ENCODE measurements at regions not wholly inside any gene's neighbourhood (a gene's known extent, or its start where the extent isn't known, plus 50 kb on each side); places are given as distances from the start of the nearest gene placed in this dataset.

- WGBS, result 62% methylated on average over 1 of the region's 1 CpG
- no peak overlapping the region for H3K9ac ChIP-seq (ENCODE audit: low read length)
- no peak for DNase-seq
- H3K23ac ChIP-seq (ENCODE audit: low read length in 2 of 2), result no peak overlapping the region
- no peaks in the 10 kb centered on the region for H3K4me1 ChIP-seq (ENCODE audit: control insufficient read depth, insufficient read depth, low read depth, low read length)
- no peak overlapping the region for H3K18ac ChIP-seq (ENCODE audit: low read depth in 1 of 2, low read length in 2 of 2)
- no peak overlapping the region for H3K4ac ChIP-seq (ENCODE audit: low read depth in 1 of 2, low read length in 2 of 2)
- no peak overlapping the region for H4K8ac ChIP-seq (ENCODE audit: low read length)
- no peaks in the 10 kb centered on the region for H3K27me3 ChIP-seq (ENCODE audit: control insufficient read depth in 1 of 2, insufficient read depth in 1 of 2, low read length in 2 of 2)
- no peak overlapping the region for H2BK15ac ChIP-seq (ENCODE audit: low read depth, poor library complexity, severe bottlenecking)
- no peak overlapping the region for H3K27ac ChIP-seq (ENCODE audit: low read length, poor library complexity, severe bottlenecking)
- no peak overlapping the region for H4K91ac ChIP-seq (ENCODE audit: low read length)
- H2BK120ac ChIP-seq (ENCODE audit: low read depth, low read length), result no peak overlapping the region
- H2AK5ac ChIP-seq (ENCODE audit: low read length, severe bottlenecking), result no peak overlapping the region
- H3K14ac ChIP-seq (ENCODE audit: low read length in 2 of 2), result no peak overlapping the region
- H3K79me1 ChIP-seq (replicated peaks; ENCODE audit: low read length, poor library complexity, severe bottlenecking), result no peaks in the 10 kb centered on the region
- no peak overlapping the region for H3K4me2 ChIP-seq (ENCODE audit: low read length, poor library complexity, severe bottlenecking)
- no peak overlapping the region for H2BK5ac ChIP-seq (ENCODE audit: low read depth, low read length, poor library complexity, severe bottlenecking)
- no peak overlapping the region for H2AFZ ChIP-seq (ENCODE audit: low read depth, low read length)
- no peak overlapping the region for H3K4me3 ChIP-seq (ENCODE audit: insufficient read depth in 1 of 2, low read depth in 1 of 2, low read length in 2 of 2)
- H2BK12ac ChIP-seq (ENCODE audit: low read length in 2 of 2), result no peak overlapping the region
- no peaks in the 10 kb centered on the region for H3K36me3 ChIP-seq (ENCODE audit: control insufficient read depth in 1 of 2, insufficient read depth in 2 of 2, low read depth in 1 of 2, low read length in 2 of 2)
- H3K9me3 ChIP-seq (ENCODE audit: control insufficient read depth, low read length), result peaks cover 15% of the 10 kb centered on the region
Observed at GRCh38 chr18:43819397-43819796, 542.1 kb upstream of the SYT4 start.

- H2AK5ac ChIP-seq (ENCODE audit: low read length, severe bottlenecking), result no peak overlapping the region
- H2BK12ac ChIP-seq (ENCODE audit: low read length in 2 of 2), result no peak overlapping the region
- H3K9me3 ChIP-seq (ENCODE audit: control insufficient read depth, low read length), result peaks cover 15% of the 10 kb centered on the region
- H3K14ac ChIP-seq (ENCODE audit: low read length in 2 of 2), result no peak overlapping the region
- H3K18ac ChIP-seq (ENCODE audit: low read depth in 1 of 2, low read length in 2 of 2), result no peak overlapping the region
- H2AFZ ChIP-seq (ENCODE audit: low read depth, low read length), result no peak overlapping the region
- no peak overlapping the region for H2BK5ac ChIP-seq (ENCODE audit: low read depth, low read length, poor library complexity, severe bottlenecking)
- no peak for DNase-seq
- H3K79me1 ChIP-seq (replicated peaks; ENCODE audit: low read length, poor library complexity, severe bottlenecking), result no peaks in the 10 kb centered on the region
- H3K23ac ChIP-seq (ENCODE audit: low read length in 2 of 2), result no peak overlapping the region
- H4K8ac ChIP-seq (ENCODE audit: low read length), result no peak overlapping the region
- no peak overlapping the region for H3K4me3 ChIP-seq (ENCODE audit: insufficient read depth in 1 of 2, low read depth in 1 of 2, low read length in 2 of 2)
- no peak overlapping the region for H3K4ac ChIP-seq (ENCODE audit: low read depth in 1 of 2, low read length in 2 of 2)
- no peak overlapping the region for H3K4me2 ChIP-seq (ENCODE audit: low read length, poor library complexity, severe bottlenecking)
- no peak overlapping the region for H3K27ac ChIP-seq (ENCODE audit: low read length, poor library complexity, severe bottlenecking)
- H3K4me1 ChIP-seq (ENCODE audit: control insufficient read depth, insufficient read depth, low read depth, low read length), result no peaks in the 10 kb centered on the region
- H3K9ac ChIP-seq (ENCODE audit: low read length), result no peak overlapping the region
- H2BK15ac ChIP-seq (ENCODE audit: low read depth, poor library complexity, severe bottlenecking), result no peak overlapping the region
- WGBS, result no CpG with 5 or more reads among the region's 1 CpG
- H2BK120ac ChIP-seq (ENCODE audit: low read depth, low read length), result no peak overlapping the region
- H3K27me3 ChIP-seq (ENCODE audit: control insufficient read depth in 1 of 2, insufficient read depth in 1 of 2, low read length in 2 of 2), result no peaks in the 10 kb centered on the region
- no peaks in the 10 kb centered on the region for H3K36me3 ChIP-seq (ENCODE audit: control insufficient read depth in 1 of 2, insufficient read depth in 2 of 2, low read depth in 1 of 2, low read length in 2 of 2)
- H4K91ac ChIP-seq (ENCODE audit: low read length), result no peak overlapping the region
Observed at GRCh38 chr18:43819873-43820272, 542.6 kb upstream of the SYT4 start.

GRCh38 chr18:43825768-43826167 is 548.5 kb upstream of the SYT4 start:
- no peak overlapping the region for H4K91ac ChIP-seq (ENCODE audit: low read length)
- H3K79me1 ChIP-seq (replicated peaks; ENCODE audit: low read length, poor library complexity, severe bottlenecking), result no peaks in the 10 kb centered on the region
- H3K9me3 ChIP-seq (ENCODE audit: control insufficient read depth, low read length), result no peaks in the 10 kb centered on the region
- no peak overlapping the region for H3K4ac ChIP-seq (ENCODE audit: low read depth in 1 of 2, low read length in 2 of 2)
- no peak overlapping the region for H2BK120ac ChIP-seq (ENCODE audit: low read depth, low read length)
- WGBS, result 60% methylated on average over 1 of the region's 2 CpGs
- no peak overlapping the region for H3K18ac ChIP-seq (ENCODE audit: low read depth in 1 of 2, low read length in 2 of 2)
- no peak overlapping the region for H3K4me2 ChIP-seq (ENCODE audit: low read length, poor library complexity, severe bottlenecking)
- H3K36me3 ChIP-seq (ENCODE audit: control insufficient read depth in 1 of 2, insufficient read depth in 2 of 2, low read depth in 1 of 2, low read length in 2 of 2), result no peaks in the 10 kb centered on the region
- H4K8ac ChIP-seq (ENCODE audit: low read length), result no peak overlapping the region
- H2AFZ ChIP-seq (ENCODE audit: low read depth, low read length), result no peak overlapping the region
- no peak overlapping the region for H3K9ac ChIP-seq (ENCODE audit: low read length)
- H2AK5ac ChIP-seq (ENCODE audit: low read length, severe bottlenecking), result no peak overlapping the region
- no peak overlapping the region for H3K27ac ChIP-seq (ENCODE audit: low read length, poor library complexity, severe bottlenecking)
- no peak overlapping the region for H3K23ac ChIP-seq (ENCODE audit: low read length in 2 of 2)
- H2BK12ac ChIP-seq (ENCODE audit: low read length in 2 of 2), result no peak overlapping the region
- no peaks in the 10 kb centered on the region for H3K4me1 ChIP-seq (ENCODE audit: control insufficient read depth, insufficient read depth, low read depth, low read length)
- H2BK15ac ChIP-seq (ENCODE audit: low read depth, poor library complexity, severe bottlenecking), result no peak overlapping the region
- H3K4me3 ChIP-seq (ENCODE audit: insufficient read depth in 1 of 2, low read depth in 1 of 2, low read length in 2 of 2), result no peak overlapping the region
- H3K14ac ChIP-seq (ENCODE audit: low read length in 2 of 2), result no peak overlapping the region
- no peak for DNase-seq
- H2BK5ac ChIP-seq (ENCODE audit: low read depth, low read length, poor library complexity, severe bottlenecking), result no peak overlapping the region
- H3K27me3 ChIP-seq (ENCODE audit: control insufficient read depth in 1 of 2, insufficient read depth in 1 of 2, low read length in 2 of 2), result no peaks in the 10 kb centered on the region

GRCh38 chr18:43826215-43826614 is 548.9 kb upstream of the SYT4 start:
- no peak overlapping the region for H2BK15ac ChIP-seq (ENCODE audit: low read depth, poor library complexity, severe bottlenecking)
- H3K79me1 ChIP-seq (replicated peaks; ENCODE audit: low read length, poor library complexity, severe bottlenecking), result no peaks in the 10 kb centered on the region
- no peak overlapping the region for H3K4me3 ChIP-seq (ENCODE audit: insufficient read depth in 1 of 2, low read depth in 1 of 2, low read length in 2 of 2)
- no peak overlapping the region for H2BK5ac ChIP-seq (ENCODE audit: low read depth, low read length, poor library complexity, severe bottlenecking)
- H4K8ac ChIP-seq (ENCODE audit: low read length), result no peak overlapping the region
- no peak overlapping the region for H2BK12ac ChIP-seq (ENCODE audit: low read length in 2 of 2)
- H3K27me3 ChIP-seq (ENCODE audit: control insufficient read depth in 1 of 2, insufficient read depth in 1 of 2, low read length in 2 of 2), result no peaks in the 10 kb centered on the region
- no peaks in the 10 kb centered on the region for H3K4me1 ChIP-seq (ENCODE audit: control insufficient read depth, insufficient read depth, low read depth, low read length)
- no peak overlapping the region for H3K23ac ChIP-seq (ENCODE audit: low read length in 2 of 2)
- 100% methylated on average over 1 of the region's 1 CpG for WGBS
- H4K91ac ChIP-seq (ENCODE audit: low read length), result no peak overlapping the region
- H2AK5ac ChIP-seq (ENCODE audit: low read length, severe bottlenecking), result no peak overlapping the region
- H3K9ac ChIP-seq (ENCODE audit: low read length), result no peak overlapping the region
- H3K18ac ChIP-seq (ENCODE audit: low read depth in 1 of 2, low read length in 2 of 2), result no peak overlapping the region
- H3K4me2 ChIP-seq (ENCODE audit: low read length, poor library complexity, severe bottlenecking), result no peak overlapping the region
- no peaks in the 10 kb centered on the region for H3K9me3 ChIP-seq (ENCODE audit: control insufficient read depth, low read length)
- H3K36me3 ChIP-seq (ENCODE audit: control insufficient read depth in 1 of 2, insufficient read depth in 2 of 2, low read depth in 1 of 2, low read length in 2 of 2), result no peaks in the 10 kb centered on the region
- H3K14ac ChIP-seq (ENCODE audit: low read length in 2 of 2), result no peak overlapping the region
- no peak overlapping the region for H3K27ac ChIP-seq (ENCODE audit: low read length, poor library complexity, severe bottlenecking)
- no peak overlapping the region for H2BK120ac ChIP-seq (ENCODE audit: low read depth, low read length)
- no peak overlapping the region for H3K4ac ChIP-seq (ENCODE audit: low read depth in 1 of 2, low read length in 2 of 2)
- no peak for DNase-seq
- no peak overlapping the region for H2AFZ ChIP-seq (ENCODE audit: low read depth, low read length)
